Upper lobe of right lung (tissue), 1 donor: ENCODE measurements at regions not wholly inside any gene's neighbourhood (a gene's known extent, or its start where the extent isn't known, plus 50 kb on each side); places are given as distances from the start of the nearest gene placed in this dataset.

Experiments
- ATAC-seq: fragments of 200-7000 bp; cut with Tn5 transposase; one replicate; pipeline ENCODE4 v1.9.1; 2020; ENCODE audit warnings: mild to moderate bottlenecking, moderate library complexity
- DNase-seq: peaks from one replicate; pipeline ENCODE4 v3.0.0-alpha.2; 2020
- H3K27ac ChIP-seq: fragments of 200-600 bp; one replicate; pipeline ENCODE4 v1.8.0; 2022
- H3K27me3 ChIP-seq: fragments of 200-600 bp; one replicate; pipeline ENCODE4 v1.8.0; 2022; ENCODE audit warnings: mild to moderate bottlenecking
- H3K36me3 ChIP-seq: fragments of 200-600 bp; one replicate; pipeline ENCODE4 v1.8.0; 2022
- H3K4me1 ChIP-seq: fragments of 200-600 bp; one replicate; pipeline ENCODE4 v1.8.0; 2022
- H3K4me3 ChIP-seq: fragments of 200-600 bp; one replicate; pipeline ENCODE4 v1.8.0; 2022; ENCODE audit warnings: mild to moderate bottlenecking
- H3K9me3 ChIP-seq: fragments of 200-600 bp; one replicate; pipeline ENCODE4 v1.8.0; 2022
- CTCF ChIP-seq: fragments of 200-600 bp; IDR thresholded peaks from one replicate; pipeline ENCODE4 v1.8.0; 2022; ENCODE audit warnings: antibody characterized with exemption
- intact Hi-C: fragments of 100-400 bp; cut with DNase I; formaldehyde crosslinking; loops from one replicate; pipeline ENCODE4 v1.11.0; 2022
- donor health status: DM: no; HTN: yes; CAD: no; lungs with severe emphysema.

GRCh38 chr4:26048950-26049349 is 134.9 kb downstream of the SMIM20 start:
- no peak overlapping the region for H3K4me3 ChIP-seq
- no peak for ATAC-seq
- DNase-seq = no peak

GRCh38 chr4:26049447-26049846 is 135.4 kb downstream of the SMIM20 start:
- peaks cover 4% of the 10 kb centered on the region for H3K4me1 ChIP-seq
- TF ChIP-seq CTCF = no peak
- intact Hi-C loops = no loop called here
- no peaks in the 10 kb centered on the region for H3K27me3 ChIP-seq
- no peak for DNase-seq
- no peaks in the 10 kb centered on the region for H3K9me3 ChIP-seq
- H3K27ac ChIP-seq = peak overlapping the region; percentile 60
- no peak overlapping the region for H3K4me3 ChIP-seq
- ATAC-seq = no peak
- H3K36me3 ChIP-seq = no peaks in the 10 kb centered on the region

More at GRCh38 chr4:26048950-26049349, 134.9 kb downstream of the SMIM20 start:
- intact Hi-C loops = no loop called here
- TF ChIP-seq CTCF = no peak
- H3K27me3 ChIP-seq = no peaks in the 10 kb centered on the region
- no peaks in the 10 kb centered on the region for H3K9me3 ChIP-seq
- H3K27ac ChIP-seq = peak overlapping the region; percentile 60
- no peaks in the 10 kb centered on the region for H3K36me3 ChIP-seq
- peaks cover 4% of the 10 kb centered on the region for H3K4me1 ChIP-seq

DNA sequence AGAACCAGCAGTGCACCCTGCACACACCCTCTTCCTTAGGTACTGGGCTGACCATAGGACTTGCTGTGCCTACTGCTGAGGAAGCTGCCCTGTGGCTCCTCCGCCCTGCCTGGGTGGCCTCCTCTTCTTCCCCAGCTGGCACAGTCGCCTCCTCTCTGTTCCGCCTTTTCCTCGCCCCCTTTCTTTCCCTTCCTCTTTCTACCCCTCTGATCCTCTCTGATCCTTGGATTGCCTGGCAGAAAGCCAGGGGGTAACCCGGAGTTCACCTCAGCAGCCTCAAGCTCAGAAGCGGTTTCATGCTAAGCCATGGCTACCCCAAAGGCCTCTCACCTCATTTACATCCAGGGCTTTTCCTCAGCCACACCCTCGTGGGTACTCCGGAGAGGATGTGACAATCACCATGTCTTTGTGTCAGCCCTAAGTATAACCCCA is 136.2 kb downstream of the SMIM20 start:
- ATAC-seq (peak; percentile 94), DNase-seq (peak; percentile 80)
- H3K4me3 ChIP-seq = no peak overlapping the region
- H3K4me1 ChIP-seq = peaks cover 4% of the 10 kb centered on the region
- no peaks in the 10 kb centered on the region for H3K27me3 ChIP-seq
- no peak overlapping the region for H3K27ac ChIP-seq
- no peaks in the 10 kb centered on the region for H3K9me3 ChIP-seq
- intact Hi-C loops = no loop called here
- TF ChIP-seq CTCF = no peak
- no peaks in the 10 kb centered on the region for H3K36me3 ChIP-seq

DNA sequence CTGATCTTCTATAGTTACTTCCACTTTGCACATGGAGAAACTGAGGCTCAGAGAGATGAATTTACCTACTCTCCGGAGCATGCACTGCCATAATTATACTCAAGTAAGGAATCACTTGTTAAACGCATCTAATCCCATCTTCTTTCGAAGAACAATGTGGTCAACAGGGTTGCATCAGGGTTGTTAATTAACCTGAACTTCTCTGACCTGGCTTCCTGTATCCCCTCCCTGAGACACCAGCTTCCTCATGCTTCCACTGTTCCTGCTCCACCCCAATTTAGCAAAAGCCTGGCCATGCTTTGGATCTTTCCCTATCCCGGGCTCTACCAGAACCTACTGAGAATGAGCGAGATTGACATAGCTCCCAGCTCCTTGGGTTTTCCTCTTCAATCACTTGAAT is 136.7 kb downstream of the SMIM20 start:
- Histone ChIP-seq H3K4me1 (peaks cover 4% of the 10 kb centered on the region), H3K4me3 (no peak overlapping the region), H3K27me3 (no peaks in the 10 kb centered on the region), H3K27ac (no peak overlapping the region), H3K9me3 (no peaks in the 10 kb centered on the region), H3K36me3 (no peaks in the 10 kb centered on the region)
- intact Hi-C loops = no loop called here
- no peak for TF ChIP-seq CTCF
- DNase-seq (no peak), ATAC-seq (no peak)

DNA sequence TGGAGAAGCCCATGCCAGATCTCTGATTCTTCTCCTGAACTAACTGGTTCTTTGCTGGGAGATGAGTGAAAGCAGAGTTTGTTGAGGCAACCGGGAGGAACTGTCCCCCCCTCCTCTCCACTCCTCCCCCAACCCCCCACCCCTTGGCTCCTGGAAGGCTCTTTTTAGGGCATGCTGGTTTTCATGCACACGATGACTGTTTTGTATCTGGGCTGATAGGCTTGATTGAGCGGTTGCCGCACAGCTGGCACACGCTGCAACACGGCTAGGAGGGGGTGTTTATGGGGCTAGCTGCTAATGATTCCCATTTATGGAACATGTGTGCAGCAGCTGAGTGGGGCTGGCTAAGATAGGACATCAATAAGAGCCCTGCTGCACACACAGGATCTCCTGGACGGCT is 137.2 kb downstream of the SMIM20 start:
- no peak for ATAC-seq
- Histone ChIP-seq H3K4me1 (peaks cover 4% of the 10 kb centered on the region), H3K27ac (no peak overlapping the region), H3K9me3 (no peaks in the 10 kb centered on the region), H3K27me3 (no peaks in the 10 kb centered on the region), H3K36me3 (no peaks in the 10 kb centered on the region), H3K4me3 (no peak overlapping the region)
- DNase-seq = no peak
- TF ChIP-seq CTCF = no peak
- intact Hi-C loops = no loop called here
